Fibroblast of villous mesenchyme (primary cell): ENCODE measurements at regions not wholly inside any gene's neighbourhood (a gene's known extent, or its start where the extent isn't known, plus 50 kb on each side); places are given as distances from the start of the nearest gene placed in this dataset.

Experiments used
- DNase-seq: peaks from one replicate; pipeline ENCODE4 v3.0.0-alpha.2; 2010; ENCODE audit warnings: low read depth
- H3K4me3 ChIP-seq: 2 replicates; pipeline ENCODE4 v1.5.1; 2011; ENCODE audit warnings: low read depth, mild to moderate bottlenecking, low read length
- TF ChIP-seq, protein P1 (sequence below): IDR thresholded peaks from 2 replicates; pipeline ENCODE4 v1.5.1; 2012; ENCODE audit warnings: low read depth, mild to moderate bottlenecking, low read length; ENCODE audit not compliant: insufficient read depth

DNA sequence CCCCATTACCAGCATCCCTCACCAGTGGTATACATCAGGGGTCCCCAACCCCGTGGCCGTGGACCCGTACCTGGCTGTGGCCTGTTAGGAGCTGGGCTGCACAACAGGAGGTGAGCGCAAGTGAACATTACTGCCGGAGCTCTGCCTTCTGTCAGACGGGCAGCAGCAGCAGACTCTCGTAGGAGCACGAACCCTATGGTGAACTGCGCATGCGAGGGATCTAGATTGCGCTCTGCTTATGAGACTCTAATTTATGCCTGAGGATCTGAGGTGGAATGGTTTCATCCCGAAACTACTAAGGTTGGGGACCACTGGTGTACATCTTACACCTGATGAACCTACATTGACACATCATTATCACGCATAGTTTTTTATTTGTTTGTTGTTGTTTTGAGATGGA lies 52.8 kb upstream of the DHX15 start:
- TF ChIP-seq, protein P1, sequence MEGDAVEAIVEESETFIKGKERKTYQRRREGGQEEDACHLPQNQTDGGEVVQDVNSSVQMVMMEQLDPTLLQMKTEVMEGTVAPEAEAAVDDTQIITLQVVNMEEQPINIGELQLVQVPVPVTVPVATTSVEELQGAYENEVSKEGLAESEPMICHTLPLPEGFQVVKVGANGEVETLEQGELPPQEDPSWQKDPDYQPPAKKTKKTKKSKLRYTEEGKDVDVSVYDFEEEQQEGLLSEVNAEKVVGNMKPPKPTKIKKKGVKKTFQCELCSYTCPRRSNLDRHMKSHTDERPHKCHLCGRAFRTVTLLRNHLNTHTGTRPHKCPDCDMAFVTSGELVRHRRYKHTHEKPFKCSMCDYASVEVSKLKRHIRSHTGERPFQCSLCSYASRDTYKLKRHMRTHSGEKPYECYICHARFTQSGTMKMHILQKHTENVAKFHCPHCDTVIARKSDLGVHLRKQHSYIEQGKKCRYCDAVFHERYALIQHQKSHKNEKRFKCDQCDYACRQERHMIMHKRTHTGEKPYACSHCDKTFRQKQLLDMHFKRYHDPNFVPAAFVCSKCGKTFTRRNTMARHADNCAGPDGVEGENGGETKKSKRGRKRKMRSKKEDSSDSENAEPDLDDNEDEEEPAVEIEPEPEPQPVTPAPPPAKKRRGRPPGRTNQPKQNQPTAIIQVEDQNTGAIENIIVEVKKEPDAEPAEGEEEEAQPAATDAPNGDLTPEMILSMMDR, result no peak
- H3K4me3 ChIP-seq, result no peak overlapping the region
- DNase-seq, result no peak

DNA sequence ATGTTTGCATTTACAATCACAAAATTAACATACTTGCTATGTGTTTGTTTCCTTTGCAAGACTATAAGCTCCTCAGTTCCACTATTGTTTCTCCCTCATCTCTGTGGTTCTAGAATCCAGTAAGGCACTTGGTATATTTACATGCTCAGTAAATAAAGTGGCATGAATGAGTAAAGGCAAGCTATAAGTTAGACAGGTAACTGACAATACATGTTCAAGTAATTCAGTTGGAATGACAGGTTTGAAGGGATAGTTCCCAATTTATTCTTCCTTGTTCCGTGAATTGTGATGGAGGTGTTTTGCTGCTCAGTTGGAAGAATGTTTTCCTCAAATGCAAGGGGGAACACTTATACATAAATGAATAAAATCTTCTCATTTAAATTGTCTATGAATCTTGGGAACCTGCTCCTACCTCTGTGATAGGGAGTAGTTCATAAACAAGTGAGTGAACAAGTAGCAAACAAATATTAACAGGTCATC lies 54.1 kb upstream of the DHX15 start:
- no peak overlapping the region for H3K4me3 ChIP-seq
- DNase-seq, result no peak
- TF ChIP-seq, protein P1, result no peak

DNA sequence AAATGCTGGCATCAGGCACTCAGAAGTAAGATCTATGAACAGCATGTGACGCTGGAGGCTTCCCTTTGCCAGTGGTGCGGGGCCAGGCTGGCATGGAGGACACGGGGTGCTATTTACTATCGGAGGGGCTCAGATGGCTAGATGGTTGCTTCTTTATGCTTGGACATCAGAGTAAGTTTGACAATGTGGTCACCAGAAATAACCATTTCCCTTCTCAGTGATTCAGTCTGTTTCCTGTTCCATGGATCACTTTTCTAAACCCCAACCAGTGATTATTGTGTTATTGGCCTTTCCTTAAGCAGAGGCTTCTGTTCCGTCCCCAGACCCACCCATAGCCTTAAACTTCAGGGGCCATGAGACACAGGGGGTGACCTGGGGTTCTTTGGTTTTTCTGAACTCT lies 55.4 kb upstream of the DHX15 start:
- DNase-seq, result no peak
- no peak overlapping the region for H3K4me3 ChIP-seq
- TF ChIP-seq, protein P1, result no peak

DNA sequence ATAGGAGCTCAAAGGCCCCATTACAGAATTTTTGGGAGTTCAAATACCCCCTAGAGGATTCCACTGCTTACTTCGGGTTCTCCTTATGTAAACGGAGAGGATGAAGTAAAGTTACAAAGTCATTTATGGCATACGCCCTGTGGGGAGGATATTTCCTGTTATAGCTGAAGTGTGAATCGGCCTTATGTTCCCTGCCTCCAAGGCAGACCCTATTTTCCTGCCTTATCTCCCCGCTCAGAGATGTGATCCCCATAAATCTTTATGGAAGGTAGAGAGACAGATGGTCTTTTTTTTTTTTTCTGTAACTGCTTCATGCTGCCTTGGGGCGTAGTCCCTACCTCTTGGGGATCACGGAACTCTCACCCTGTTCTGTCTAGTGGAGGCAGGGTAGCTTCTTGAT lies 56.0 kb upstream of the DHX15 start:
- DNase-seq, result no peak
- TF ChIP-seq, protein P1, result no peak
- no peak overlapping the region for H3K4me3 ChIP-seq

DNA sequence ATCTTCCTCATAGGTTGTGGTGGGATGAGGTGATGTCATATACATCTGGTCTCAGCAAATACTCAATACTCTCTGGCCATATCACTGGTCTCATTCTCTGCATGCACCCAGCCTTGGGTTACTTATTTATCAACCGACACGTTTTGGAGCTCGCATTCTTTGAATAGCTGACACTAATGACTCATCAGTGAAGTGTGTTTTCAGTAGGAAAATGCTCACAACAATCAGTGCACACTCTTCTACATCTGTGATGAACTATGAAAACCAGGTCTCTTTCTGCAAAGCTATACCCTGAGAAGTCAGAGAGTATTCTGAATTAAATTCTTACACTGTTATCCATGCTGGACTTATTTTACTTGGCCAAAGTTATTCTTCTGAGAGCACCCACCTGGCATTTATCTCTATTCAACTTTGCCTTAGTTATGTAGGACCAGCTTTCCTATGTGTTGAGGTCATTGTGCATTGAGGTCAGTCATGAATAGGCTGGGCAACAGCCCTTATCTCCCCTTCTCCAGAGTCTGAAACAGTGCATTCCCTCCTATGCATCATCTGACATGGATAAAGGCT lies 58.7 kb upstream of the DHX15 start:
- H3K4me3 ChIP-seq, result no peak overlapping the region
- TF ChIP-seq, protein P1, result no peak
- peak; percentile 54 for DNase-seq

DNA sequence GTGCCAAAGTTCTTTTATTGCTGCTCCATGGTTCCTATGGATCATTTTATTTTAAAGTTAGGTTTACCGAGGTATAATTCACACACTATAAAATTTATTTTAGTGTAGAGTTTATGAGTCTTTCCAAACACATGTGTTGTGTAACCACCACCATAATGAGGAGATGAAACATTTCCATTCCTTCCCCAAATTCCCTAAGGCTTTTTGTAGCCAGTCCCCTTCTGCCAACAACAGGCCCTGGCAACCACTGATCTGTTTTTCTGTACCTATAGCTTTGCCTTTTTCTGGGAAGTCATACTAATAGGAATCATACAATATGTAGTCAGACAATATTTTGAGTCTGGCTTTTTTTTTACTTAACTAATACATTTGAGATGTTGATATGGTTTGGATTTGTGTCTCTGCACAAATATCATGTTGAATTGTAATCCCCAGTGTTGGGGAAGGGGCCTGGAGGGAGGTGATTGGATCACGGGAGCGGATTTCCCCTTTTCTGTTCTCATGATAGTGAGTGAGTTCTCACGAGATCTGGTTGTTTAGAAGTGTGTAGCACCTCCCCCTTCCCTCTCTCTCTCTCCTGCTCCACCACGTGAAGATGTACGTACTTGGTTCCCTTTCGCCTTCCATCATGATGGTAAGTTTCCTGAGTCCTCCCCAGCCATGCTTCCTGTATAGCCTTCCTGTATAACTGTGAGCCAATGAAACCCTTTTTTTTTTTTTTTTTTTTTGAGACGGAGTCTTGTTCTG lies 59.6 kb upstream of the DHX15 start:
- peak; percentile 36 for DNase-seq
- no peak overlapping the region for H3K4me3 ChIP-seq
- TF ChIP-seq, protein P1, result no peak
